HCT116 (cell line): ENCODE measurements at regions not wholly inside any gene's neighbourhood (a gene's known extent, or its start where the extent isn't known, plus 50 kb on each side); places are given as distances from the start of the nearest gene placed in this dataset.

Source experiments
- ATAC-seq: fragments of 200-7000 bp; cut with Tn5 transposase; 2 replicates; pipeline ENCODE4 v1.9.1; 2020; ENCODE audit warnings: mild to moderate bottlenecking, moderate library complexity
- BruUV-seq: library from RNA; stranded (reverse); fragments of 400-500 nt; replicated peaks from 2 replicates; lab custom pipeline; 2021; lab: Mats Ljungman, UMichigan
- CTCF ChIA-PET: fragments of 300-600 bp; sonication (Branson Sonifier 250); formaldehyde crosslinking; loops from one replicate; lab custom pipeline; 2021; ENCODE audit warnings: antibody characterized with exemption; lab: Charles Lee
- POLR2A ChIA-PET: fragments of 300-600, 350-600 bp; sonication (Branson Sonifier 250); formaldehyde crosslinking; loops from one replicate; lab custom pipeline; 2021; ENCODE audit warnings: antibody characterized with exemption; lab: Charles Lee
- RAD21 ChIA-PET, 2 experiments: fragments of 300-600 bp; sonication (Branson Sonifier 250); formaldehyde crosslinking; loops; one replicate each; lab custom pipeline; 2023; ENCODE audit warnings: low total read pairs in 2 of 2; ENCODE audit not compliant: uncharacterized antibody in 2 of 2, unreplicated experiment in 2 of 2, low non-redundant PET in 1 of 2; lab: Charles Lee
- DNase-seq: peaks from one replicate; pipeline ENCODE4 v3.0.0-alpha.2; 2010; ENCODE audit warnings: low read depth, low spot score
- H2AFZ ChIP-seq: fragments of 200-600 bp; shearing (Covaris generic), sonication (generic); 2 replicates; pipeline ENCODE4 v1.6.1; 2017; ENCODE audit warnings: low read depth, mixed run types, mixed read lengths, antibody characterized with exemption, low read length; ENCODE audit not compliant: poor library complexity, severe bottlenecking
- H3K27ac ChIP-seq: 2 replicates; pipeline ENCODE4 v1.5.1; 2012; ENCODE audit warnings: low read depth, low read length
- H3K27me3 ChIP-seq: fragments of 200-600 bp; sonication (generic); 2 replicates; pipeline ENCODE4 v1.6.1; 2016; ENCODE audit warnings: mixed run types, low read length, mixed read lengths; ENCODE audit not compliant: insufficient read depth
- H3K36me3 ChIP-seq, 2 experiments: fragments of 200-500 bp in 1 of 2; fragments of 200-600 bp in 1 of 2; sonication (Bioruptor generic) in 1 of 2; sonication (generic) in 1 of 2; 2 replicates each; pipeline versions ENCODE4 v1.5.1 to v1.6.1; 2014 to 2016; ENCODE audit warnings: low read length in 2 of 2, inconsistent platforms in 1 of 2, mixed read lengths in 1 of 2, mixed run types in 1 of 2; ENCODE audit not compliant: insufficient read depth in 2 of 2, control insufficient read depth in 1 of 2
- H3K4me1 ChIP-seq, 2 experiments: fragments of 200-600 bp in 1 of 2; sonication (generic) in 1 of 2; 2 replicates each; pipeline versions ENCODE4 v1.5.1 to v1.6.1; 2012 to 2017; ENCODE audit warnings: low read length in 2 of 2, inconsistent platforms in 1 of 2, mild to moderate bottlenecking in 1 of 2, mixed read lengths in 1 of 2, mixed run types in 1 of 2, moderate library complexity in 1 of 2; ENCODE audit not compliant: insufficient read depth in 2 of 2, control insufficient read depth in 1 of 2
- H3K4me2 ChIP-seq: fragments of 200-600 bp; sonication (generic); 2 replicates; pipeline ENCODE4 v1.6.1; 2017; ENCODE audit warnings: mixed run types, low read length, mixed read lengths
- H3K4me3 ChIP-seq, 2 experiments: fragments of 200-600 bp in 1 of 2; sonication (generic) in 1 of 2; replicated peaks in 1 of 2; 2 replicates each; pipeline ENCODE4 v1.5.1; 2011 to 2016; ENCODE audit warnings: low read length in 2 of 2, control low read depth in 1 of 2, low read depth in 1 of 2, mild to moderate bottlenecking in 1 of 2, mixed read lengths in 1 of 2, mixed run types in 1 of 2
- H3K79me2 ChIP-seq: fragments of 200-600 bp; sonication (generic); 2 replicates; pipeline ENCODE4 v1.6.1; 2017; ENCODE audit warnings: mild to moderate bottlenecking, mixed run types, low read length, moderate library complexity, mixed read lengths; ENCODE audit not compliant: insufficient read depth
- H3K9ac ChIP-seq: fragments of 200-600 bp; sonication (generic); 2 replicates; pipeline ENCODE4 v1.6.1; 2016; ENCODE audit warnings: low read length, mixed read lengths
- H3K9me2 ChIP-seq: fragments of 200-600 bp; sonication (generic), shearing (Covaris generic); 2 replicates; pipeline ENCODE4 v1.6.1; 2017; ENCODE audit warnings: mixed run types, mild to moderate bottlenecking, moderate library complexity; ENCODE audit not compliant: insufficient read depth
- H3K9me3 ChIP-seq, 2 experiments: fragments of 200-500 bp in 1 of 2; fragments of 200-600 bp in 1 of 2; sonication (Bioruptor generic) in 1 of 2; sonication (generic) in 1 of 2; 2 replicates each; pipeline ENCODE4 v1.6.1; 2014 to 2017; ENCODE audit warnings: low read length in 2 of 2, mixed read lengths in 2 of 2, inconsistent platforms in 1 of 2, low read depth in 1 of 2, mild to moderate bottlenecking in 1 of 2, mixed run types in 1 of 2, moderate library complexity in 1 of 2; ENCODE audit not compliant: control insufficient read depth in 1 of 2, insufficient read depth in 1 of 2
- H4K20me1 ChIP-seq: fragments of 200-600 bp; sonication (generic), shearing (Covaris generic); 2 replicates; pipeline ENCODE4 v1.6.1; 2017; ENCODE audit warnings: mixed run types, mild to moderate bottlenecking, moderate library complexity; ENCODE audit not compliant: insufficient read depth
- ATF3 ChIP-seq: IDR thresholded peaks from 2 replicates; pipeline ENCODE4 v1.6.1; 2012
- CBX3 ChIP-seq: IDR thresholded peaks from 2 replicates; pipeline ENCODE4 v1.6.1; 2012; ENCODE audit warnings: low read depth
- CEBPB ChIP-seq: IDR thresholded peaks from 2 replicates; pipeline ENCODE4 v1.6.1; 2012; ENCODE audit warnings: low read depth
- EGR1 ChIP-seq: IDR thresholded peaks from 2 replicates; pipeline ENCODE4 v1.6.1; 2012; ENCODE audit warnings: low read depth
- ELF1 ChIP-seq: IDR thresholded peaks from 2 replicates; pipeline ENCODE4 v1.6.1; 2012; ENCODE audit warnings: low read depth, borderline replicate concordance
- EZH2 ChIP-seq: fragments of 200-600 bp; sonication (generic); IDR thresholded peaks from 2 replicates; pipeline ENCODE4 v1.6.1; 2017; ENCODE audit warnings: antibody characterized with exemption, mixed run types
- EZH2phosphoT487 ChIP-seq: fragments of 200-600 bp; IDR thresholded peaks from 2 replicates; pipeline ENCODE4 v1.6.1; 2018; ENCODE audit warnings: antibody characterized with exemption, borderline replicate concordance
- FOSL1 ChIP-seq: IDR thresholded peaks from 2 replicates; pipeline ENCODE4 v1.6.1; 2012; ENCODE audit warnings: low read depth
- MAX ChIP-seq: IDR thresholded peaks from 2 replicates; pipeline ENCODE4 v1.6.1; 2012
- POLR2A ChIP-seq: IDR thresholded peaks from 2 replicates; pipeline ENCODE4 v1.7.0; 2011; ENCODE audit warnings: borderline replicate concordance; ENCODE audit not compliant: insufficient read depth, insufficient read length; ENCODE audit errors: extremely low read depth
- POLR2AphosphoS5 ChIP-seq: IDR thresholded peaks from 2 replicates; pipeline ENCODE4 v1.6.1; 2011; ENCODE audit warnings: mild to moderate bottlenecking, low read depth, low read length, moderate library complexity
- RAD21 ChIP-seq: IDR thresholded peaks from 2 replicates; pipeline ENCODE4 v1.6.1; 2012; ENCODE audit warnings: low read depth, mild to moderate bottlenecking
- REST ChIP-seq: IDR thresholded peaks from 2 replicates; pipeline ENCODE4 v1.6.1; 2012; ENCODE audit warnings: low read depth
- SIN3A ChIP-seq: IDR thresholded peaks from 2 replicates; pipeline ENCODE4 v1.6.1; 2012; ENCODE audit warnings: low read depth
- SP1 ChIP-seq: IDR thresholded peaks from 2 replicates; pipeline ENCODE4 v1.6.1; 2012; ENCODE audit warnings: low read depth
- SRF ChIP-seq: IDR thresholded peaks from 2 replicates; pipeline ENCODE4 v1.6.1; 2012; ENCODE audit warnings: low read depth
- TCF7L2 ChIP-seq: IDR thresholded peaks from 2 replicates; pipeline ENCODE4 v1.7.0; 2011; ENCODE audit warnings: borderline replicate concordance, inconsistent platforms; ENCODE audit not compliant: insufficient read depth, insufficient read length; ENCODE audit errors: extremely low read depth
- ZBTB33 ChIP-seq: IDR thresholded peaks from 2 replicates; pipeline ENCODE4 v1.6.1; 2011; ENCODE audit warnings: mild to moderate bottlenecking, low read length, moderate library complexity; ENCODE audit not compliant: insufficient replicate concordance; ENCODE audit errors: extremely low read depth
- ZFX ChIP-seq: fragments of 450-650 bp; IDR thresholded peaks from 2 replicates; pipeline ENCODE4 v1.6.1; 2017
- intact Hi-C: fragments of 100-400 bp; cut with micrococcal nuclease; formaldehyde crosslinking; loops from 2 replicates; pipeline ENCODE4 v1.10.0; 2022
- TF ChIP-seq, protein P1 (sequence below), 3 experiments: fragments of 200-600 bp in 1 of 3; sonication (generic) in 1 of 3; IDR thresholded peaks in 2 of 3; conservative IDR thresholded peaks in 1 of 3; 2 replicates each; pipeline ENCODE4 v1.5.1; 2012 to 2017; ENCODE audit warnings: low read depth in 2 of 3, low read length in 2 of 3, antibody characterized with exemption in 1 of 3, borderline replicate concordance in 1 of 3, control low read depth in 1 of 3, mild to moderate bottlenecking in 1 of 3, mixed read lengths in 1 of 3, mixed run types in 1 of 3, moderate library complexity in 1 of 3; ENCODE audit not compliant: insufficient read depth in 1 of 3

DNA sequence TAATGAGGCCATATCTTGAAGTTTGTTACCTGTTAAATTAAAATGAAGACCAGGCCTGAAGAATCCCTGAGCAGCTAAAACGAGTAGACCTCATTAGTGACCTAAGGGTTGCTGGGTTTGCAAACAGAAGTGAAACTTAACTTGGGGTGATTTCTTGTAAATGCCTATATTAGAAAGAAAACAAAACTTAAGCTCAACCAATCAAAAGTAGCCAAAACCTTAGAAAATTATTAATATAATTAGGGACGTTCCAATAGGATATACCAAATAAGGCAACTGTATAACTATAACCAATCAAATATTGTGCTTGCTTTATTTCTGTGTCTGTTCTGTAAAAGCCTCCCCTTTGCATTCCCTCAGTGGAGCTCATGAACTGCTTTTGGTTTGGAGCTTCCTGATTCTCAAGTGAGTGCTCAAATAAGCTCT lies 137.9 kb upstream of the VRK2 start:
- POLR2A ChIA-PET, result interaction anchor here (0.5 kb wide), 1 partner anchor 200 kb away, joined by 3 read pairs; no protein-coding TSS in a partner anchor
- RAD21 ChIA-PET, result no interaction called here

More for the DNA sequence above, 137.9 kb upstream of the VRK2 start:
- H3K79me2 ChIP-seq, result no peaks in the 10 kb centered on the region
- intact Hi-C loops, result loop anchor here (5.0 to 10.0 kb wide), 4 partner anchors 146 to 959 kb away; no protein-coding TSS in a partner anchor
- no peaks in the 10 kb centered on the region for H3K27me3 ChIP-seq
- no peak for ATAC-seq
- TF ChIP-seq, protein P1, sequence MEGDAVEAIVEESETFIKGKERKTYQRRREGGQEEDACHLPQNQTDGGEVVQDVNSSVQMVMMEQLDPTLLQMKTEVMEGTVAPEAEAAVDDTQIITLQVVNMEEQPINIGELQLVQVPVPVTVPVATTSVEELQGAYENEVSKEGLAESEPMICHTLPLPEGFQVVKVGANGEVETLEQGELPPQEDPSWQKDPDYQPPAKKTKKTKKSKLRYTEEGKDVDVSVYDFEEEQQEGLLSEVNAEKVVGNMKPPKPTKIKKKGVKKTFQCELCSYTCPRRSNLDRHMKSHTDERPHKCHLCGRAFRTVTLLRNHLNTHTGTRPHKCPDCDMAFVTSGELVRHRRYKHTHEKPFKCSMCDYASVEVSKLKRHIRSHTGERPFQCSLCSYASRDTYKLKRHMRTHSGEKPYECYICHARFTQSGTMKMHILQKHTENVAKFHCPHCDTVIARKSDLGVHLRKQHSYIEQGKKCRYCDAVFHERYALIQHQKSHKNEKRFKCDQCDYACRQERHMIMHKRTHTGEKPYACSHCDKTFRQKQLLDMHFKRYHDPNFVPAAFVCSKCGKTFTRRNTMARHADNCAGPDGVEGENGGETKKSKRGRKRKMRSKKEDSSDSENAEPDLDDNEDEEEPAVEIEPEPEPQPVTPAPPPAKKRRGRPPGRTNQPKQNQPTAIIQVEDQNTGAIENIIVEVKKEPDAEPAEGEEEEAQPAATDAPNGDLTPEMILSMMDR (IDR thresholded peaks at IDR 0.05 in 2 of 3, conservative IDR thresholded peaks at IDR 0.05 in 1 of 3; ENCODE audit: borderline replicate concordance in 1 of 3, insufficient read depth in 1 of 3, low read depth in 2 of 3, low read length in 2 of 3), result no peak
- TF ChIP-seq FOSL1 (no peak), CEBPB (no peak), ZFX (no peak), ZBTB33 (no peak), ELF1 (no peak), SP1 (no peak), ATF3 (no peak), EGR1 (no peak), MAX (no peak), SRF (no peak), POLR2A (no peak), SIN3A (no peak), REST (no peak), EZH2phosphoT487 (no peak), EZH2 (no peak), CBX3 (no peak), POLR2AphosphoS5 (no peak), TCF7L2 (no peak), RAD21 (no peak)
- TF ChIP-seq, all 23 proteins: peak for 0
- no peak overlapping the region for H3K4me3 ChIP-seq
- H3K9me2 ChIP-seq, result no peaks in the 10 kb centered on the region
- no peaks in the 10 kb centered on the region for H3K36me3 ChIP-seq
- no TSS peak for BruUV-seq
- H3K27ac ChIP-seq, result no peak overlapping the region
- no peak overlapping the region for H3K9ac ChIP-seq
- DNase-seq, result no peak
- H3K4me1 ChIP-seq, result no peaks in the 10 kb centered on the region
- no peaks in the 10 kb centered on the region for H3K9me3 ChIP-seq
- H4K20me1 ChIP-seq, result no peaks in the 10 kb centered on the region
- no peak overlapping the region for H3K4me2 ChIP-seq
- CTCF ChIA-PET, result interaction anchor here (1.3 to 2.6 kb wide), 2 partner anchors 539 to 663 kb away, joined by 3 to 10 read pairs; no protein-coding TSS in a partner anchor
- H2AFZ ChIP-seq, result no peak overlapping the region
